CD4-positive, alpha-beta T cell (primary cell): ENCODE measurements at regions not wholly inside any gene's neighbourhood (a gene's known extent, or its start where the extent isn't known, plus 50 kb on each side); places are given as distances from the start of the nearest gene placed in this dataset.

Source experiments
- ATAC-seq: fragments of 200-7000 bp; cut with Tn5 transposase; one replicate; pipeline ENCODE4 v1.10.0; 2022; ENCODE audit warnings: mild to moderate bottlenecking; ENCODE audit not compliant: poor library complexity
- CTCF ChIA-PET: fragments of 350-600 bp; sonication (Branson Sonifier 250); formaldehyde crosslinking; loops from one replicate; lab custom pipeline; 2021; ENCODE audit warnings: antibody characterized with exemption, inconsistent platforms; lab: Charles Lee
- POLR2A ChIA-PET: fragments of 350-600 bp; sonication (Branson Sonifier 250); formaldehyde crosslinking; loops from one replicate; lab custom pipeline; 2021; ENCODE audit warnings: antibody characterized with exemption, inconsistent platforms; lab: Charles Lee
- DNase-seq, 14 experiments: peaks; one replicate each; pipeline ENCODE4 v3.0.0-alpha.2; 2013 to 2020; ENCODE audit warnings: mixed read lengths in 2 of 14
- H3K27ac ChIP-seq, 2 donors: one replicate each; pipeline versions ENCODE4 v1.5.1 to v1.7.0; 2013; ENCODE audit warnings: low read length in 2 of 2, low read depth in 1 of 2, mild to moderate bottlenecking in 1 of 2
- H3K27me3 ChIP-seq, 2 experiments: 1 replicate in 1 of 2; 2 replicates in 1 of 2; pipeline versions ENCODE4 v1.6.1 to v1.7.0; 2013; ENCODE audit warnings: low read length in 2 of 2, control low read depth in 1 of 2, mild to moderate bottlenecking in 1 of 2, moderate library complexity in 1 of 2; ENCODE audit not compliant: insufficient read depth in 2 of 2, control insufficient read depth in 1 of 2
- H3K36me3 ChIP-seq: one replicate; pipeline ENCODE4 v1.6.1; 2013; ENCODE audit warnings: low read length, control low read depth; ENCODE audit not compliant: insufficient read depth
- H3K4me1 ChIP-seq: one replicate; pipeline ENCODE4 v1.6.1; 2013; ENCODE audit warnings: low read length, control low read depth; ENCODE audit not compliant: insufficient read depth
- H3K4me3 ChIP-seq: one replicate; pipeline ENCODE4 v1.5.1; 2013; ENCODE audit warnings: mild to moderate bottlenecking, low read length, moderate library complexity
- H3K9me3 ChIP-seq, 2 experiments: 1 replicate in 1 of 2; 2 replicates in 1 of 2; pipeline versions ENCODE4 v1.6.1 to v1.7.0; 2013; ENCODE audit warnings: low read length in 2 of 2, mild to moderate bottlenecking in 2 of 2, control low read depth in 1 of 2, moderate library complexity in 1 of 2; ENCODE audit not compliant: control insufficient read depth in 1 of 2, insufficient read depth in 1 of 2
- H3K27ac Mint-ChIP-seq: one replicate; pipeline ENCODE4 v1.8.0; 2020; ENCODE audit warnings: mixed read lengths
- H3K27me3 Mint-ChIP-seq: one replicate; pipeline ENCODE4 v1.8.0; 2021; ENCODE audit warnings: mixed read lengths
- H3K36me3 Mint-ChIP-seq: one replicate; pipeline ENCODE4 v1.8.0; 2021; ENCODE audit warnings: low read depth, mixed read lengths
- H3K4me1 Mint-ChIP-seq: one replicate; pipeline ENCODE4 v1.8.0; 2021; ENCODE audit warnings: low read depth, mixed read lengths
- H3K4me3 Mint-ChIP-seq: one replicate; pipeline ENCODE4 v1.8.0; 2020; ENCODE audit warnings: mild to moderate bottlenecking, mixed read lengths
- H3K9me3 Mint-ChIP-seq: one replicate; pipeline ENCODE4 v1.8.0; 2020; ENCODE audit warnings: mixed read lengths
- intact Hi-C, 2 experiments: fragments of 100-400 bp; cut with DNase I in 1 of 2; cut with micrococcal nuclease in 1 of 2; formaldehyde crosslinking; loops; one replicate each; pipeline versions ENCODE4 v1.15.1 to v1.9.0; 2023 to 2025; cut with DNase I, micrococcal nuclease
- TF ChIP-seq, protein P1 (sequence below): fragments of 200-600 bp; IDR thresholded peaks from one replicate; pipeline ENCODE4 v1.8.0; 2022; ENCODE audit warnings: antibody characterized with exemption, mild to moderate bottlenecking

DNA sequence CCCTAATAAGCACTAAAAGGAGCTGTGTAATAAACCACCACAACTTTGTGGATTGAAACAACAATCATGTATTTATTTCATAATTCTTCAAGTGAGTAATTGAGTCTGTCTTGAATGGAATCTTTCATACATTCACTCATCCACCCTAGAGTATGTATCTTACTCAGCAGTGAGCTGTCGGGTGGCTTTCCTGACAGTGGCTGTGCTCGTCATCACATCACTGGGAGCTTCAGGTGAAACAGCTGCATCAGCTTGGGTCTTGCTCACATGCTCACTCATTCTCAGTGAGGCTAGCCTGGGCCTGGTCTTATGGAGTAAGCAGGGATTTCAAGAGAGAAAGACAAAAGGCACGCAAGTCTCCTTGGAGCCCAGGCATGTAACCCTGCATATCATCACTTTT lies 271.4 kb downstream of the POM121L12 start:
- H3K36me3 Mint-ChIP-seq: no peaks in the 10 kb centered on the region
- POLR2A ChIA-PET: no interaction called here
- peaks cover 24% of the 10 kb centered on the region for H3K9me3 Mint-ChIP-seq
- DNase-seq: no peak
- Histone ChIP-seq H3K9me3 (peaks cover 0 to 5% of the 10 kb centered on the region in 2 experiments), H3K27me3 (no peaks in the 10 kb centered on the region), H3K4me1 (no peaks in the 10 kb centered on the region), H3K4me3 (no peak overlapping the region), H3K27ac (no peak overlapping the region), H3K36me3 (no peaks in the 10 kb centered on the region)
- H3K27me3 Mint-ChIP-seq: no peaks in the 10 kb centered on the region
- no peak overlapping the region for H3K4me3 Mint-ChIP-seq
- H3K27ac Mint-ChIP-seq: no peak overlapping the region
- TF ChIP-seq, protein P1, sequence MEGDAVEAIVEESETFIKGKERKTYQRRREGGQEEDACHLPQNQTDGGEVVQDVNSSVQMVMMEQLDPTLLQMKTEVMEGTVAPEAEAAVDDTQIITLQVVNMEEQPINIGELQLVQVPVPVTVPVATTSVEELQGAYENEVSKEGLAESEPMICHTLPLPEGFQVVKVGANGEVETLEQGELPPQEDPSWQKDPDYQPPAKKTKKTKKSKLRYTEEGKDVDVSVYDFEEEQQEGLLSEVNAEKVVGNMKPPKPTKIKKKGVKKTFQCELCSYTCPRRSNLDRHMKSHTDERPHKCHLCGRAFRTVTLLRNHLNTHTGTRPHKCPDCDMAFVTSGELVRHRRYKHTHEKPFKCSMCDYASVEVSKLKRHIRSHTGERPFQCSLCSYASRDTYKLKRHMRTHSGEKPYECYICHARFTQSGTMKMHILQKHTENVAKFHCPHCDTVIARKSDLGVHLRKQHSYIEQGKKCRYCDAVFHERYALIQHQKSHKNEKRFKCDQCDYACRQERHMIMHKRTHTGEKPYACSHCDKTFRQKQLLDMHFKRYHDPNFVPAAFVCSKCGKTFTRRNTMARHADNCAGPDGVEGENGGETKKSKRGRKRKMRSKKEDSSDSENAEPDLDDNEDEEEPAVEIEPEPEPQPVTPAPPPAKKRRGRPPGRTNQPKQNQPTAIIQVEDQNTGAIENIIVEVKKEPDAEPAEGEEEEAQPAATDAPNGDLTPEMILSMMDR: no peak
- intact Hi-C loops: no loop called here
- no peaks in the 10 kb centered on the region for H3K4me1 Mint-ChIP-seq
- ATAC-seq: no peak
- CTCF ChIA-PET: no interaction called here

DNA sequence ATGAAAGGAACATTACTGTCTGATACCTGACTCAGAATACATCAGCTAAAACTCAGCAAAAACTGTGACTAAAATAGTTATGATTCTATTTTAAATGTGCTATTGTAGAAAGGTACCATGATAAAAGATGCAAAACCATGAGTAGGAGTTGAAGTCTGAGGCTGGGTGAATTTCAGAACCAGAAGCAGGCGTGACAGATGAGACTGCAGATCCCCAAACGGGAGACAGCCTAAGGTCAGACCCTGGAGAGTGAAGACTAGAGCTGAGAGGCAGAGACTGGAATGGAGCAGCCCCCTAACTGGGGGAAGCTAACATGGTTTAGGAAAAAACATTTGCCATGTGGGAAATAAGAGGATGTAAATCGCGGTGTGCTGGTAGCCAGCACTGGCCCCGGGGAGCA lies 275.8 kb downstream of the POM121L12 start:
- Mint-ChIP-seq H3K9me3 (peaks cover 10% of the 10 kb centered on the region), H3K4me3 (no peak overlapping the region), H3K4me1 (no peaks in the 10 kb centered on the region), H3K36me3 (no peaks in the 10 kb centered on the region), H3K27ac (no peak overlapping the region), H3K27me3 (no peaks in the 10 kb centered on the region)
- intact Hi-C loops: no loop called here
- Histone ChIP-seq H3K36me3 (no peaks in the 10 kb centered on the region), H3K4me3 (no peak overlapping the region), H3K9me3 (peaks cover 4% of the 10 kb centered on the region in 2 experiments), H3K4me1 (no peaks in the 10 kb centered on the region), H3K27ac (no peak overlapping the region), H3K27me3 (no peaks in the 10 kb centered on the region)
- CTCF ChIA-PET: no interaction called here
- TF ChIP-seq, protein P1: no peak
- POLR2A ChIA-PET: no interaction called here
- ATAC-seq (no peak), DNase-seq (no peak)

DNA sequence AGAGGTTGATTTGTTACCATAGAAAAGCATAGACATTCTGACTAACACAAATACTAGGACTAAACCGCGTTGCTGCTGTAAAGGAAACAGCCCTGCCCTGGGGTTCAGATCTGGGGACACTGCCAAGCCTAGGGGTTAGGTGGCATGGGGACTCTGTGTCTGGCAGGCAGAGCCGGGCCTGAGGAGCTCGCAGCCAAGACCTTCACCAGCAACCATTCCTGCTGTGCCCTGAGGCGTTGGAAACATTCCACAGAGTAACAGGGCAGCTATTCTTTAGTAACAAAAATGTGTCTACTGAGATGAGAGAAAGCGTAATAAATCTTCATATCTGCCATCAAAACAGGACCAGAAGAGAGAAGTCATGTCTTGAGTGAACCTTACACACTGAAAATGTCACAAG lies 280.5 kb downstream of the POM121L12 start:
- Mint-ChIP-seq H3K27ac (no peak overlapping the region), H3K9me3 (peaks cover 8% of the 10 kb centered on the region), H3K4me1 (no peaks in the 10 kb centered on the region), H3K27me3 (no peaks in the 10 kb centered on the region), H3K36me3 (no peaks in the 10 kb centered on the region), H3K4me3 (no peak overlapping the region)
- intact Hi-C loops: no loop called here
- H3K9me3 ChIP-seq: peaks cover 6 to 9% of the 10 kb centered on the region in 2 experiments
- DNase-seq (no peak), ATAC-seq (no peak)
- no peaks in the 10 kb centered on the region for H3K27me3 ChIP-seq
- H3K4me1 ChIP-seq: no peaks in the 10 kb centered on the region
- POLR2A ChIA-PET: no interaction called here
- CTCF ChIA-PET: no interaction called here
- H3K36me3 ChIP-seq: no peaks in the 10 kb centered on the region
- no peak overlapping the region for H3K4me3 ChIP-seq
- TF ChIP-seq, protein P1: no peak
- H3K27ac ChIP-seq: no peak overlapping the region
